H1 (cell line): ENCODE measurements at regions not wholly inside any gene's neighbourhood (a gene's known extent, or its start where the extent isn't known, plus 50 kb on each side); places are given as distances from the start of the nearest gene placed in this dataset.

Experiments used
- CTCF ChIA-PET: fragments of 300-600 bp; sonication (Branson Sonifier 250); formaldehyde crosslinking; loops from one replicate; lab custom pipeline; 2021; ENCODE audit not compliant: partially characterized antibody; lab: Charles Lee
- POLR2A ChIA-PET: fragments of 300-600 bp; sonication (Branson Sonifier 250); formaldehyde crosslinking; loops from one replicate; lab custom pipeline; 2021; ENCODE audit warnings: inconsistent platforms; ENCODE audit not compliant: partially characterized antibody; lab: Charles Lee
- DNase-seq, 2 experiments: peaks; one replicate each; pipeline versions ENCODE4 v3.0.0 to v3.0.0-alpha.2; 2010 to 2022; ENCODE audit warnings: low spot score in 2 of 2, low read depth in 1 of 2, mixed read lengths in 1 of 2
- FAIRE-seq: peaks from 2 replicates; lab custom pipeline; 2011; peaks lifted over from hg19 to GRCh38; lab: Jason Lieb, UNC
- H2AFZ ChIP-seq: 2 replicates; pipeline ENCODE4 v1.8.1; 2012; ENCODE audit warnings: low read length, inconsistent platforms
- H2AK5ac ChIP-seq: 2 replicates; pipeline ENCODE4 v1.6.1; 2013; ENCODE audit warnings: low read depth, low read length
- H2BK120ac ChIP-seq: replicated peaks from 2 replicates; pipeline ENCODE3; 2013; ENCODE audit warnings: low read depth, low read length, inconsistent platforms
- H2BK12ac ChIP-seq: 2 replicates; pipeline ENCODE4 v1.6.1; 2013; ENCODE audit warnings: low read depth, low read length
- H2BK15ac ChIP-seq: 2 replicates; pipeline ENCODE4 v1.6.1; 2013; ENCODE audit warnings: low read length
- H2BK20ac ChIP-seq: 2 replicates; pipeline ENCODE4 v1.6.1; 2013; ENCODE audit warnings: low read length
- H2BK5ac ChIP-seq: 2 replicates; pipeline ENCODE4 v1.6.1; 2013; ENCODE audit warnings: low read depth, low read length
- H3K14ac ChIP-seq: 2 replicates; pipeline ENCODE4 v1.6.1; 2013; ENCODE audit warnings: inconsistent platforms; ENCODE audit not compliant: insufficient read length
- H3K18ac ChIP-seq: 2 replicates; pipeline ENCODE4 v1.6.1; 2013; ENCODE audit warnings: low read length; ENCODE audit errors: extremely low read depth
- H3K23ac ChIP-seq: 2 replicates; pipeline ENCODE4 v1.6.1; 2013; ENCODE audit warnings: inconsistent platforms; ENCODE audit not compliant: insufficient read length
- H3K23me2 ChIP-seq: 2 replicates; pipeline ENCODE4 v1.6.1; 2013; ENCODE audit warnings: low read depth, low read length
- H3K27ac ChIP-seq: 2 replicates; pipeline ENCODE4 v1.6.1; 2011; ENCODE audit warnings: low read depth, low read length, inconsistent platforms
- H3K27me3 ChIP-seq, 4 experiments: replicated peaks in 1 of 4; 1 replicate in 1 of 4; 2 replicates in 3 of 4; pipeline versions ENCODE4 v1.6.1 to v1.8.1; 2011 to 2013; ENCODE audit warnings: low read length in 3 of 4, mild to moderate bottlenecking in 3 of 4, inconsistent platforms in 2 of 4, mixed read lengths in 2 of 4, moderate library complexity in 1 of 4; ENCODE audit not compliant: control insufficient read depth in 3 of 4, insufficient read depth in 3 of 4; ENCODE audit errors: extremely low read depth in 1 of 4
- H3K36me3 ChIP-seq, 4 experiments: 2 replicates each; pipeline versions ENCODE4 v1.6.1 to v1.8.1; 2011 to 2013; ENCODE audit warnings: mild to moderate bottlenecking in 4 of 4, low read length in 3 of 4, moderate library complexity in 2 of 4, control low read depth in 1 of 4, inconsistent platforms in 1 of 4; ENCODE audit not compliant: insufficient read depth in 4 of 4, control insufficient read depth in 2 of 4
- H3K4ac ChIP-seq: replicated peaks from 2 replicates; pipeline ENCODE3; 2013; ENCODE audit warnings: low read length, low read depth, mixed read lengths, inconsistent platforms; ENCODE audit not compliant: insufficient read length
- H3K4me1 ChIP-seq, 4 experiments: replicated peaks in 1 of 4; 1 replicate in 1 of 4; 2 replicates in 3 of 4; pipeline versions ENCODE4 v1.6.1 to v1.8.1; 2011 to 2013; ENCODE audit warnings: low read length in 3 of 4, inconsistent platforms in 2 of 4, mixed read lengths in 1 of 4; ENCODE audit not compliant: insufficient read depth in 4 of 4, control insufficient read depth in 3 of 4
- H3K4me2 ChIP-seq, 2 experiments: 2 replicates each; pipeline versions ENCODE4 v1.6.1 to v1.8.1; 2011 to 2013; ENCODE audit warnings: low read depth in 2 of 2, low read length in 2 of 2, control low read depth in 1 of 2, inconsistent platforms in 1 of 2, mild to moderate bottlenecking in 1 of 2; ENCODE audit not compliant: insufficient read depth in 1 of 2
- H3K4me3 ChIP-seq, 4 experiments: fragments of 200-600, 300-600 bp in 1 of 4; sonication (generic), shearing (Covaris generic), sonication (Bioruptor Twin) in 1 of 4; 2 replicates each; pipeline versions ENCODE4 v1.5.1 to v1.8.1; 2011 to 2016; ENCODE audit warnings: low read length in 4 of 4, low read depth in 3 of 4, control low read depth in 2 of 4, inconsistent platforms in 2 of 4, mild to moderate bottlenecking in 2 of 4, mixed read lengths in 1 of 4, moderate library complexity in 1 of 4; ENCODE audit not compliant: insufficient read depth in 2 of 4; ENCODE audit errors: extremely low read depth in 1 of 4
- H3K56ac ChIP-seq: replicated peaks from 2 replicates; pipeline ENCODE3; 2013; ENCODE audit warnings: low read depth, mild to moderate bottlenecking, mixed read lengths, low read length, inconsistent platforms; ENCODE audit not compliant: insufficient read length
- H3K79me1 ChIP-seq: 2 replicates; pipeline ENCODE4 v1.6.1; 2013; ENCODE audit warnings: low read depth, low read length, control low read depth
- H3K79me2 ChIP-seq, 2 experiments: 2 replicates each; pipeline versions ENCODE4 v1.6.1 to v1.8.1; 2012 to 2013; ENCODE audit warnings: low read length in 2 of 2, mild to moderate bottlenecking in 2 of 2, inconsistent platforms in 1 of 2; ENCODE audit not compliant: insufficient read depth in 2 of 2, control insufficient read depth in 1 of 2
- H3K9ac ChIP-seq, 4 experiments: replicated peaks in 1 of 4; 1 replicate in 1 of 4; 2 replicates in 3 of 4; pipeline versions ENCODE4 v1.6.1 to v1.8.1; 2011 to 2013; ENCODE audit warnings: low read depth in 3 of 4, low read length in 3 of 4, control low read depth in 2 of 4, mild to moderate bottlenecking in 2 of 4, moderate library complexity in 2 of 4, inconsistent platforms in 1 of 4; ENCODE audit errors: extremely low read depth in 1 of 4
- H3K9me3 ChIP-seq, 2 experiments: 2 replicates each; pipeline versions ENCODE4 v1.6.1 to v1.8.1; 2012 to 2013; ENCODE audit warnings: mild to moderate bottlenecking in 2 of 2, moderate library complexity in 2 of 2, control low read depth in 1 of 2, inconsistent platforms in 1 of 2, low read depth in 1 of 2, low read length in 1 of 2, mixed read lengths in 1 of 2; ENCODE audit not compliant: insufficient read depth in 2 of 2
- H4K20me1 ChIP-seq, 2 experiments: replicated peaks in 1 of 2; 2 replicates each; pipeline versions ENCODE3 to v1.8.1; 2011 to 2013; ENCODE audit warnings: inconsistent platforms in 2 of 2, low read length in 2 of 2, mild to moderate bottlenecking in 1 of 2; ENCODE audit not compliant: insufficient read depth in 2 of 2, control insufficient read depth in 1 of 2
- H4K5ac ChIP-seq: 2 replicates; pipeline ENCODE4 v1.6.1; 2013; ENCODE audit warnings: low read length, low read depth, mixed read lengths, inconsistent platforms; ENCODE audit not compliant: insufficient read length
- H4K8ac ChIP-seq: 2 replicates; pipeline ENCODE4 v1.8.0; 2013; ENCODE audit warnings: mild to moderate bottlenecking, moderate library complexity, low read length, inconsistent platforms; ENCODE audit not compliant: insufficient read depth; ENCODE audit errors: extremely low read depth
- H4K91ac ChIP-seq: replicated peaks from 2 replicates; pipeline ENCODE3; 2013; ENCODE audit warnings: low read length, mixed read lengths, inconsistent platforms; ENCODE audit not compliant: insufficient read length
- ASH2L ChIP-seq: fragments of 200-600, 300-600 bp; sonication (generic); IDR thresholded peaks from one replicate; pipeline ENCODE4 v1.7.1; 2017; ENCODE audit warnings: low read length
- BACH1 ChIP-seq: IDR thresholded peaks from 2 replicates; pipeline ENCODE4 v1.6.1; 2012; ENCODE audit warnings: low read length, improper control_type of control experiment
- CTBP2 ChIP-seq: IDR thresholded peaks from 2 replicates; pipeline ENCODE4 v1.7.0; 2011; ENCODE audit warnings: borderline replicate concordance, mild to moderate bottlenecking, moderate library complexity, mixed read lengths, low read length; ENCODE audit not compliant: insufficient read depth, insufficient read length
- E2F6 ChIP-seq: IDR thresholded peaks from 2 replicates; pipeline ENCODE4 v1.6.1; 2012; ENCODE audit warnings: inconsistent platforms
- JUN ChIP-seq: IDR thresholded peaks from 2 replicates; pipeline ENCODE4 v1.6.1; 2011; ENCODE audit warnings: low read depth, mild to moderate bottlenecking, improper control_type of control experiment, low read length
- KDM4A ChIP-seq: IDR thresholded peaks from one replicate; pipeline ENCODE4 v1.7.1; 2012; ENCODE audit warnings: low read depth, mild to moderate bottlenecking, moderate library complexity, low read length, inconsistent platforms; ENCODE audit not compliant: severe bottlenecking
- NRF1 ChIP-seq: IDR thresholded peaks from 2 replicates; pipeline ENCODE4 v1.6.1; 2011; ENCODE audit warnings: mild to moderate bottlenecking, low read depth, low read length, improper control_type of control experiment
- RNF2 ChIP-seq: fragments of 200-900, 300-1000 bp; sonication (generic); IDR thresholded peaks from 2 replicates; pipeline ENCODE4 v1.7.1; 2016; ENCODE audit warnings: borderline replicate concordance, low read depth, mild to moderate bottlenecking, antibody characterized with exemption, low read length; ENCODE audit not compliant: poor library complexity, severe bottlenecking; ENCODE audit errors: missing control alignments
- SP2 ChIP-seq: IDR thresholded peaks from 2 replicates; pipeline ENCODE4 v1.6.1; 2012; ENCODE audit warnings: mild to moderate bottlenecking, low read length, inconsistent platforms
- TAF7 ChIP-seq: optimal IDR thresholded peaks from 2 replicates; pipeline ENCODE3; 2011; ENCODE audit warnings: low read depth, mild to moderate bottlenecking, inconsistent platforms, low read length, moderate library complexity, borderline replicate concordance
- USF2 ChIP-seq: IDR thresholded peaks from 2 replicates; pipeline ENCODE4 v1.6.1; 2011; ENCODE audit warnings: low read length, improper control_type of control experiment
- YY1 ChIP-seq: IDR thresholded peaks from 2 replicates; pipeline ENCODE4 v1.6.1; 2011; ENCODE audit warnings: low read depth, mild to moderate bottlenecking, low read length
- WGBS, 2 experiments: shearing (Covaris generic) in 1 of 2; methylation state at CpG; one replicate each; pipeline versions ENCODE4 v1.1.6 to v1.1.7; 2013 to 2015; ENCODE audit warnings: low lambda C conversion rate in 2 of 2, mixed read lengths in 2 of 2, inconsistent platforms in 1 of 2, low coverage in 1 of 2, missing lambda C conversion rate in 1 of 2; ENCODE audit not compliant: insufficient replicate concordance in 2 of 2, insufficient coverage in 1 of 2, insufficient read length in 1 of 2; ENCODE audit errors: extremely low coverage in 1 of 2, missing lambda C conversion rate in 1 of 2; 5-methylcytosine and 5-hydroxymethylcytosine counted together

- Histone ChIP-seq H3K23ac (no peak overlapping the region), H4K8ac (no peak overlapping the region), H3K23me2 (no peaks in the 10 kb centered on the region), H2BK20ac (no peak overlapping the region), H3K79me2 (no peaks in the 10 kb centered on the region), H3K27ac (no peak overlapping the region), H2BK15ac (no peak overlapping the region), H4K5ac (no peak overlapping the region), H3K4ac (no peak overlapping the region), H3K9me3 (peaks cover 0 to 7% of the 10 kb centered on the region in 2 experiments; a peak in 1 of 4 replicates), H3K9ac (no peak overlapping the region), H3K36me3 (no peaks in the 10 kb centered on the region), H2AFZ (no peak overlapping the region), H3K4me2 (no peak overlapping the region), H3K79me1 (no peaks in the 10 kb centered on the region), H2BK12ac (no peak overlapping the region), H4K20me1 (no peaks in the 10 kb centered on the region), H3K18ac (no peak overlapping the region), H3K4me3 (no peak overlapping the region), H3K56ac (no peak overlapping the region), H3K14ac (no peak overlapping the region), H3K4me1 (peaks cover 0 to 10% (median under 1%) of the 10 kb centered on the region in 4 experiments; a peak in 3 of 7 replicates), H3K27me3 (peaks cover 0 to 8% (median 3%) of the 10 kb centered on the region in 4 experiments; a peak in 4 of 7 replicates), H4K91ac (no peak overlapping the region), H2BK120ac (no peak overlapping the region), H2BK5ac (no peak overlapping the region), H2AK5ac (no peak overlapping the region)
- CTCF ChIA-PET: interaction anchor here (0.5 to 2.5 kb wide), 10 partner anchors 15 to 587 kb away, joined by 3 to 12 read pairs (median 3); no protein-coding TSS in a partner anchor
- FAIRE-seq (no peak), DNase-seq (no peak)
- POLR2A ChIA-PET: no interaction called here
- WGBS, 2 experiments: 86% methylated on average over 3 of the region's 3 CpGs; no CpG with 5 or more reads in 1 of the 2 experiments
- TF ChIP-seq CTBP2 (no peak), KDM4A (no peak), ASH2L (no peak), BACH1 (no peak), YY1 (no peak), RNF2 (no peak), TAF7 (no peak), NRF1 (no peak), E2F6 (no peak), USF2 (no peak), SP2 (no peak), JUN (no peak)
Measured at GRCh38 chr13:110817143-110817542, 97.7 kb downstream of the ANKRD10 start.
